Amygdala (tissue), 56 donors: ENCODE measurements at regions not wholly inside any gene's neighbourhood (a gene's known extent, or its start where the extent isn't known, plus 50 kb on each side); places are given as distances from the start of the nearest gene placed in this dataset.
"Not testable (repeated sequence)": the region's sequence is repeated elsewhere in the genome, so short reads cannot be mapped to it uniquely, and the experiment has no call there.

Experiments used
- DNase-seq, 56 donors: peaks; one replicate each; lab custom pipeline; 2025; lab: John Stamatoyannopoulos, UW

DNA sequence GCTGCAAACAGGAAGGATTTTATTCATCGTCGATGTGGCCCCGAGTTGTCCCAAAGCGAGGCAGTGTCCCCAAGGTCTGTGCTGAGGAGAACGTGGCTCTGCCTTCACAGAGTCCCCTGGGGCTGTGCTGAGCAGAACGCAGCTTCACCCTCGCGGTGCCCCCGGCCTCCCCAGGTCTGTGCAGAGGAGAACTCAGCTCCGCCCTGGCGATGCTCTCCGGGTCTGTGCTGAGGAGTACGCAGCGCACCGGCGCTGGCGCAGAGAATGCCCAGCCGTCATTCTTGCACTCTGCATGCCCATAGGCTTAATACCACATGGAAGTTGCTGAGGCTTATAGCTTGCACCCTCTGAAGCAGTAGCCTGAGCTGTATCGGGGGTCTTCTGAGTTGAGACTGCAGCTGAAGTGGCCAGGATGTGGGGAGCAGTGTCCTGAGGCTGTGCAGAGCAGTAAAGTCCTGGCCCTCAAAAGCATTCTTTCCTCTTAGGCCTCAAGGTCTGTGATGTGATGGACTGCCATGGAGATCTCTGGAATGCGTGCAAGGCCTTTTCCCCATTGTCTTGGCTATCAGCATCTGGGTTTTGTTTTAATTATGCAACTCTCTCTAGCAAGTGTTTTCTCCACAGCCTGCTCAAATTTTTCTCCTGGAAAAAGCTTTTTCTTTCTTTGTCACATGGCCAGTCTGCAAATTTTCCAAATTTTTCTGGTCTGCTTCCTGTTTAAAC lies 237.5 kb downstream of the ANKRD30B start:
- DNase-seq: not testable (repeated sequence)

GRCh38 chr18:14987377-14987776 lies 239.4 kb downstream of the ANKRD30B start:
- not testable (repeated sequence) for DNase-seq

DNA sequence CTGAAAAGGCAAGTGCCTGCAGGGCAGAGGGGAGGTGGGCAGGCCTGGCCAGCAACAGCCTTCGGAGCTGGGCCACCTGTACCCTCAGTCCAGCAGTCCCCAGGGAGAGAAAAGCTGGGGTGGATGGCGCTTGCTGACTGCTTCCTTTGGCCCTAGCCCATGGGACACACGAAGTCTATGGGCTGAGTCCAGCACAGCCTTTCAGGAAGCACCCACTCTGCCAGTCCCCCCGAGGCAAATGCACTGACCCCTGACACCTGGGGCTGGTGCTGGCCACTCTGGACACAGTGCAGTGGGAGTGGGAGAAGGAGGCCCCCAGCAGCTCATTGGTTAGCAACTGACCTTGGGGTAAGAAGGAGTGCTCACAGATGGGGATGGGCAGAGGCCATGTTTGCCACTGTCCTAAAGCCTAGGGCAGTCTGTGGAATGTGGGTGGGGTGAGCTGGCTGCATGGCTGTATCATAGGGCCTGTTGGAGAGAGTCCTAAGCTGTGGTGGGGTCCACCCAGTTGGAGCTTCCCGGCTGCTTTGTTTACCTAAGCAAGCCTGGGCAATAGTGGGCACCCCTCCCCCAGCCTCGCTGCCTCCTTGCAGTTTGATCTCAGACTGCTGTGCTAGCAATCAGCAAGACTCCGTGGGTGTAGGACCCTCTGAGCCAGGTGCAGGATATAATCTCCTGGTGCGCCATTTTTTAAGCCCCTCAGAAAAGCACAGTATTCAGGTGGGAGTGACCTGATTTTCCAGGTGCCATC lies 240.2 kb downstream of the ANKRD30B start:
- not testable (repeated sequence) for DNase-seq

- not testable (repeated sequence) for DNase-seq
These were observed 241.6 kb downstream of the ANKRD30B start for GRCh38 chr18:14989569-14989968.

- DNase-seq: not testable (repeated sequence)
These were observed 244.0 kb downstream of the ANKRD30B start for GRCh38 chr18:14991934-14992445.

DNA sequence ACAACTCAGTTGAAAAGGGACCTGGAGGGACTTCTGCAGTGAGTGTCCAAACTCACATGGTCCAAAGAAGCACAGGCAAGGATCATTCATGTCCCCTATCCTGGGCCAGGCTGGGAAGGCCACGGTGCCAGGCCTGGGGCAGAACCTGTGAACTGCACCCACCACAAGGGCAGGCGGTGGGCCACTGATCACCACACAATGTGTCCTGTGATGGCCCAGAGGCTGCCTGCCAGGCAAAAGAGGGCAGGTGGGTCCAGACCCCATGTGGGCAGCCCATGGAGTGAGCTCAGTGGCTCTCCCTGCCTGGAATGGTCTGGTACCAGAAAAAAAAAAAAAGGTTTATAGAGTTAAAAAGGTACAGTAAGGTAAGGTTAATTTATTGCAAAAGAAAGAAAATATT lies 244.8 kb downstream of the ANKRD30B start:
- DNase-seq: not testable (repeated sequence)

GRCh38 chr18:14995023-14995422 lies 247.1 kb downstream of the ANKRD30B start:
- DNase-seq: not testable (repeated sequence)

DNA sequence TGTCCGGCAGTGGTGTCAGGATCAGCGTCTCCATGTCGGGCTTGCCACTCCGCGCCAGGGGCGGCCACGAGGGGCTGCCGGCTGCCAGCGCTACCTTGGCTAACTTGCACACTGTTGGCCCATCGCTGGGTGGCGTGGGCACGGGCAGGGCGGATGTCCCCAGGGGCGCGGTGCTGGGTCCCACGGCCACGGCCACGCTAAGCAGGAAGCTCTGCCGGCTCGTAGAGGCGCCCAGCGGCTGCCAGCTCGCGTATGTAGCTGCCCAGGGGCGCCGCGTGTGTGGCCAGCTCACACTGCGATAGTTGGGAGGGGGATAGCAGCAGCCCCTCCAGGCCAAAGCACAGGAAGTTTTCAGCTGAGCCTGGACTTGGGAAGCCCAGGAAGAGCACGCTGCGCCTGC lies 249.4 kb downstream of the ANKRD30B start:
- DNase-seq: no peak

DNA sequence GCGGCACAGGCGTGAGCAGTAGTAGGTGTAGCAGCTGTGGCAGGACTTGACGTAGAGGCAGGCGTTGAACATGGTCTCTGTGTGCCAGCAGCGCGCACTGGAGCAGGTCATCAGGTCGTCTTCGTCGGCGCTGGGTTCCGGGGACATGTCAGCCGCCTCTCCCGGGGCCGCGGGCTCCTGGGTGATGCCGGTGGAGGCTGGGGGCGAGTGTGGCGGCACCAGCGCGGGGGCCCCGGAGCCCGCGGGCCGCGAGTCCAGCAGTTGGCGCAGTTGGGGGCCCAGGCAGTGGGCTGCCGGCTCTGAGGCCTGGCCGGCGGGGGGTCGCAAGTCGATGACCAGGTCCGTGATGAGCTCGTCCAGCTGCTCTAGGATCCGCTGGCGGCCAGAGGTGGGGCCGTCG lies 249.9 kb downstream of the ANKRD30B start:
- not testable (repeated sequence) for DNase-seq

GRCh38 chr18:14998360-14999042 lies 250.5 kb downstream of the ANKRD30B start:
- not testable (repeated sequence) for DNase-seq

- no peak for DNase-seq
These were observed 251.4 kb downstream of the ANKRD30B start for GRCh38 chr18:14999085-14999975.

DNA sequence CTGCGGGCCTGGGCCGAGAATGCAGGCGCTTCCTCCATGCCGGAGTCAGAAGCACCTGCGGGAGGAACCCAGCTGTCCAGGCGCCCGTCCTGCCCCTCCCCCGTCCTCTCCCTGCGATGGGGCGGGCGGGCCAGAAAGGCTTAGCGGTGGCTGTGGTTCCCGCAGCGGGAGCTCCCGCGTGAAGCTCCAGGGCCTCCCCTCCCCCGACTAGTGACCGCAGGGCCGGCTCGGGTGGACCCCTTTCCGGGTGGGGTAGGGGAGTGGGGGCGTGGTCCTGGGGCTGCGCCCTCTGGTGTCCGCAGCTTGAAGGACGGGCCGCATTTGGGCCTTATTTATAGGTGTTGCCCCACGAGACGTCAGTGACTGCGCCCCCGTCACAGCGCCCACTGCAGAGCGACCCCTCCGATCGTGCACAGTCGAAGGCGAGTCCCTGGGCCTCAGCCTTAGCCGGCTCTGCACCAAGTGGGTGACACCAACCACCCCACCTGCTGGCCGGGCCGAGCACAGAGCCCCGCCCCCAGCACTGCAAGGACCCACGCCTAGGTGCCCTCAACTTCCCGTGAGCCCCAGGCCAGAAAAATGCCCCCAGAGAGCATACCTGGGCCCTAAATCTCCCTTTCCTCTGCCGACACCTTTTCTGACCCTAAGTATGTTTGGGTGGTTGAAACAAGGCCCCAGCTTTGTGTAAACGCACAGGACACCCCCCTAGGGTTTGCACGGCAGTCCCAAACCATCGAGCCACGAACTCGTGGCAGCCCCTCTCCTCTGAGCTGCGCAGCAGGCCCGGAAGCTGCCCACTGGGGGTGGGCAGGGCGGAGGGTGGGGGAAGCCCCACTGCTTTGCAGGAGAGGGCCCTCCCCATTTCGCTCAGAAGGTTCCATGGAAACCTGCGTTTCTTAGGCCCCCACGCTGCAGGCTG lies 252.4 kb downstream of the ANKRD30B start:
- DNase-seq: not testable (repeated sequence)

DNA sequence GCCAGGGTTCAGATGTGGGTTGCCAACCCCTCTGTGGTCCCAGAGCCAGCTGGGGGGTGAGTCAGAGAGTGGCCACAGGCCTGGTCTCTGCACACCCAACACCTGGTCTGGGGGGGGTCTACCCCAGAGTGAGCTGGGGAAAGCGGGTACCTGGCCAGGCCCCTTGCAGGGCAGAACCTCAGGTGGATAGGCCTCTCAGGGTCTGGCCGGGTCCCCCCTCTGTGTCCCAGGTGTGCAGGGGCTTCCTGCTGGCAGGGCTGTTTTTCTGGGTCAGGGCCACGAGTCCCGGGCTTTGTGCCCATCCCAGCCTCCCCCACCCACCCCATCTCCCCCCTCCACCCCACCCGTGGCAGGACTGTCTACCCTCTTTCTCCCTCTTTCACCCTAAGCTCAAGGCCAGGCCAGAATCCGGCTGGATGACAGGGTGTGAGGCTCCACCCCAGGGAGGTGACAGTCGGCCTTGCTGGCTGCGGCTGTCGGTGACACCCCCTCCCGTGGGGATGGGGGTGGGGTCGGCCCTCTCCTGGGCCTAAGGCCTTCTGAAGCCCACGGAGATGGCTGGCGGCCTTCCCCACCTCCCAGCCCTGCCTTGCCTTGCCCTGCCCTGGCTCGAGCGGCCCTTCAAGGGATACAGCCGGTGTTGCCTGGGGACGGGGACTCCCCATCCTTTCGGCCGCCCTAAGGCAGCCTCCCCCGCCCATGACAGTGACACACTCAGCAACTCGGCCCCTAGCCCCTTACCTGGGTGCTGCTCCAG lies 253.2 kb downstream of the ANKRD30B start:
- DNase-seq: not testable (repeated sequence)

GRCh38 chr18:15001795-15002107 lies 253.8 kb downstream of the ANKRD30B start:
- DNase-seq: not testable (repeated sequence)

DNA sequence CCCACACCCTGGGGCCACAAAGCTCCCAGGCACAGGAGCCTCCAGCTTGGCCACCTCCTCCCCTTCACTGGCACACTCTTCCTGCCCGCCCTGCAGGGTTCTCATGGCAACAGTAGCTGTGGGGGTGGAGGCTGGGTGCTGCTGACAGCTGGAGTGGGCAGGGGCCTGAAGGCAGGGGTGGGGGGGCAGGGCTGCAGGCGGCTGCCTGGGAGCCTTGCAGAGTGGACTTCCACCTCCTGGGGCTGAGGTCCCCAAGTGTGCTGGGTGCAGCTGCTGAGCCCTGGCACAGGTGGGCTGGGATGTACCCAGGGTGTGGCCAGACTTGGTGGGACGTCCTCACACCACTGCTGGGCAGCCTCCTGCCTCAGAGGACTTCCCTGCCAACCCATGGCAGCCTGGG lies 254.8 kb downstream of the ANKRD30B start:
- not testable (repeated sequence) for DNase-seq

DNA sequence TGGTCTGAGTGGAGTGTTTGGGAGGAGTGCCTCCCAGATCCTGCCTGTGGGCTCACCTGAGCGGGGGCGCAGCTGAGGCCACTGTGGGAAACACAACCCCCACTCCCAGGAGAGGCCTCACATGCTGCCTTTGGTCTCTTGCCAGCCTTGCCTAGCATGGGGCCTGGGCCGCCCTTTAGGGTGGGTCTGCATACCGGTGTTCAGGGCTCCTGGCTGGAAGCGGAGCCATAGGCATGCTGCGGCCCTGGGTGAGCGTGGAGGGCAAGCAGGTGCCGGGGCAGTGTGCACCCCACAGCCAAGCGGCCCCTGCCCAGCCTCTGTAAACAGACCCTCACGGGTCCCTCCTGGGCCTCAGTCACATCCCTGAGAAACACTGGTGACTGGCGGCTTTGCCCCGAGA lies 255.3 kb downstream of the ANKRD30B start:
- DNase-seq: not testable (repeated sequence)

GRCh38 chr18:15003636-15004269 lies 255.8 kb downstream of the ANKRD30B start:
- DNase-seq: not testable (repeated sequence)
